Cardiac fibroblast (primary cell): ENCODE measurements at regions not wholly inside any gene's neighbourhood (a gene's known extent, or its start where the extent isn't known, plus 50 kb on each side); places are given as distances from the start of the nearest gene placed in this dataset.
"Not testable (repeated sequence)": the region's sequence is repeated elsewhere in the genome, so short reads cannot be mapped to it uniquely, and the experiment has no call there.

Source experiments
- DNase-seq, 2 donors: peaks; one replicate each; pipeline versions ENCODE4 v3.0.0 to v3.0.0-alpha.2; 2010; ENCODE audit warnings: low read depth in 2 of 2
- H3K4me3 ChIP-seq, 2 donors: replicated peaks in 1 of 2; 1 replicate in 1 of 2; 2 replicates in 1 of 2; pipeline ENCODE4 v1.5.1; 2011; ENCODE audit warnings: low read depth in 2 of 2, low read length in 2 of 2, mild to moderate bottlenecking in 2 of 2, moderate library complexity in 1 of 2
- TF ChIP-seq, protein P1 (sequence below): IDR thresholded peaks from one replicate; pipeline ENCODE4 v1.5.1; 2011; ENCODE audit warnings: low read depth, mild to moderate bottlenecking, low read length, inconsistent platforms

DNA sequence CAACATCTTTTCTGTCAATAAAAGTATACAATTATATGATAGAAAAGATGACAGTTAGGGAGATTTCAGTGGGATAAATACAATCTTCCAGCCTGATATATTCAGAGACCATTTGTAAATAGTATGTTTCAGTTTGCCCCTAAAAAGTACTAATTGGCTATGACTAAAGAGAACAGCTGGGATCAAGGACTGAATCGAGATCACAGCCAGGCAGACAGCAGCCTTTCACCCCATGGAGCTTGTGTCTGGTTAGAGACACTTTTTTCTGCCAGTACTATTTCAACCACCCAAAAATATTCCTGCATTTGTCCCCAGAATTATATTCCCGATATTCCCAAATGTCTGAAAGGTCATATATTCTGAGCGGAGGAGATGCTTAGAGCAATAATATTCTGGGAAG lies 577.3 kb upstream of the TLE4 start:
- TF ChIP-seq, protein P1, sequence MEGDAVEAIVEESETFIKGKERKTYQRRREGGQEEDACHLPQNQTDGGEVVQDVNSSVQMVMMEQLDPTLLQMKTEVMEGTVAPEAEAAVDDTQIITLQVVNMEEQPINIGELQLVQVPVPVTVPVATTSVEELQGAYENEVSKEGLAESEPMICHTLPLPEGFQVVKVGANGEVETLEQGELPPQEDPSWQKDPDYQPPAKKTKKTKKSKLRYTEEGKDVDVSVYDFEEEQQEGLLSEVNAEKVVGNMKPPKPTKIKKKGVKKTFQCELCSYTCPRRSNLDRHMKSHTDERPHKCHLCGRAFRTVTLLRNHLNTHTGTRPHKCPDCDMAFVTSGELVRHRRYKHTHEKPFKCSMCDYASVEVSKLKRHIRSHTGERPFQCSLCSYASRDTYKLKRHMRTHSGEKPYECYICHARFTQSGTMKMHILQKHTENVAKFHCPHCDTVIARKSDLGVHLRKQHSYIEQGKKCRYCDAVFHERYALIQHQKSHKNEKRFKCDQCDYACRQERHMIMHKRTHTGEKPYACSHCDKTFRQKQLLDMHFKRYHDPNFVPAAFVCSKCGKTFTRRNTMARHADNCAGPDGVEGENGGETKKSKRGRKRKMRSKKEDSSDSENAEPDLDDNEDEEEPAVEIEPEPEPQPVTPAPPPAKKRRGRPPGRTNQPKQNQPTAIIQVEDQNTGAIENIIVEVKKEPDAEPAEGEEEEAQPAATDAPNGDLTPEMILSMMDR = no peak

DNA sequence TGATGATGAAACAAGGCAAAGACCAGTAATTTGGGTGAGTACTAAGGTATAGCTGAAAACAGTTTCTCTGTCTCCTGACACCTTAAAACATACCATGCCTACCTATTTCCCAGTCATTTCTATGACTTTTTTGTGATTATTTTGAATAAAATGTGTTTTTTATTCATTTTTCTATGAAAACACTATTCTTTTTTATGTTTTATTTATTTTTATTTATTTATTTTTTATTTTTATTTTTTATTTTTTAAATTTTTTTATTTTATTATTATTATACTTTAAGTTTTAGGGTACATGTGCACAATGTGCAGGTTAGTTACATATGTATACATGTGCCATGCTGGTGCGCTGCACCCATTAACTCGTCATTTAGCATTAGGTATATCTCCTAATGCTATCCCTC lies 576.8 kb upstream of the TLE4 start:
- H3K4me3 ChIP-seq, DNase-seq: not testable (repeated sequence)

More for the DNA sequence above, 577.3 kb upstream of the TLE4 start:
- DNase-seq = no peak
- H3K4me3 ChIP-seq = no peak overlapping the region

DNA sequence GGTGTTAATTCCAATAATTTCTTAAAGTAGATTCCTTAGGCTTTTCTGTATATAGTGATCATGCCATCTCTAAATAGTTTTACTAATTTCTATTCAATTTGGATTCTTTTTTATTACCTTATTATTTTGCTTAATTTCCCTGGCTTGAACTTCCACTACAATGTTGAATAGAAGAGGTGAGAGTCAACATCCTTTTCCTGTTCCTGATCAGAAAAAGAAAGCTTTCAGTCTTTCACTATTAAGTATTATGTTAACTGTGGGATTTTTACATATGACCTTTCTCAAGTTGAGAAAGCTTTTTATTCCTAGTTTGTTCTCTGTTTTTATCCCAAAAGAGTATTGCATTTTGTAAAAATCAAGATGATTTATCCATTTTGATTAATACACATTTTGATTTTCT lies 574.5 kb upstream of the TLE4 start:
- no peak overlapping the region for H3K4me3 ChIP-seq
- no peak for DNase-seq
- TF ChIP-seq, protein P1 = no peak

DNA sequence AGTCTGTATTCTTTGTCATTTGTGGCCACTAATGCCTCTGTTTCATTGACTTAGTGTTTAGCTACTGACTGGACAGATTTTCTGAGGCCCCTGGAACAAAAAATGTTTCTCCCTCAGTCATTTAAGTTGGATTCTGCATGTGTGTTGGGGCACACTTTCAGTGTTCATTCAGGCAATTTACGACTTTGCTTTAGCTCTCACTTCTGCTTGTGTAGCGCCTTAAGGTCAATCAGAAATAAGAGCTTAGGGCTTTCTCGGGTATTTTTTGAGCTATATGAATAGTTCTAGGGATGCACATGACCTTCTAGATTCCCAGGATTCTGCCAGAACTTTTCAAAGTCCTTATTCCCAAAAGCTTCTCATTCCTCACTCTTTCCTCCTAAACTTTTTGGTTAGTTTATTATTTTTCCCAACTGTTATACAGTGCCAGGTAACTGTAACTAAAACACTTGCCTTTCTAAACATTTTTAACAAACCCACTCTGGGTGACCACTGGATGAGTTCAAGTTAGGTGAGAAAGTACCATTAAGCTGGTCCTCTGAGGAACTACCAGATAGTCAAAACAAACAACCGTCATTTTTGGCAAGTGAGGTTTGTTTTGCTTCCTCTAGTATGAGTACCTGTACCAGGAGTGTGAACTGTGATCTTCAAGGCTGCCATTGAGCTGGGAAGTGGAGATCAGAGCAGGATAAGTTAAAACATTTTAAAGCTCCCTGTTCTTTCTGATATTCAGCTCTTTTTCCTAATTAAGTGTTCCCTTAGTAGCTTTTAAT lies 571.3 kb upstream of the TLE4 start:
- H3K4me3 ChIP-seq = no peak overlapping the region
- no peak for DNase-seq
- TF ChIP-seq, protein P1 = no peak

DNA sequence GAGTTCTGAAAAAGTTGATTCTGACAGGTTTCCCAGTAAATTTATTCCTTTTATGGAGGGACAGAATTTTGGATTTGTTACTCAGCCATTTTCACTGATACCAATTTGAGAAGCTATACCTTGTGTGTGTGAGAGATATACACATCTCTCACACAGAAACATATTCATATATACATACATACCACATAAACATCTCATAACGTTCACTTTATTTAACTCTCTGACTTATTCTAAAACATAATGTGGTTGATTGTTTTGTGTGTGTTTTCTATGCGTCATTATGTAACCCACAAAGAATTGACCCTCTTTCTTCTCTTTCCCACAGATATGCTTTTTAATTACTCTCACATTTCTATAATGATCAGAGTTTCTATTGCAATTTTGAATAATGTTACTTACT lies 570.8 kb upstream of the TLE4 start:
- TF ChIP-seq, protein P1 = no peak
- H3K4me3 ChIP-seq = no peak overlapping the region
- no peak for DNase-seq

DNA sequence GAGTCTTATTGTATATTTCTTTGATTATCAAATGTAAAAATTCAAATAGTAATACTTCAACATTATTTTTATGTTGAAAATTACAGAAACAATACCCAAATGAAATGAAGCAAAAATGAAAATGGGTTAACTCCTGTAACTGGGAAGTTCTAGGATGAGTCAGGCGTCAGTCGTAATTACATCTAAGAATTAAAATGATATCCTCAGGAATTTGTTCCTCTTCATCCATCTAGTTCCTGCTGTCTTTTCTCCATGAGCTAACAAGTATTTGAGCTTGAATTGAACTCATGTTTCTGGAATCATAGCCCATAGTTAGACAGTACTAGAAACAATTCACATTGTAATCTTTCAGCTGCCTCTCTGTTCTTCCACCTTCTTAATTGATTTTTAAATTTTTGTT lies 568.3 kb upstream of the TLE4 start:
- TF ChIP-seq, protein P1 = no peak
- H3K4me3 ChIP-seq = no peak overlapping the region

DNA sequence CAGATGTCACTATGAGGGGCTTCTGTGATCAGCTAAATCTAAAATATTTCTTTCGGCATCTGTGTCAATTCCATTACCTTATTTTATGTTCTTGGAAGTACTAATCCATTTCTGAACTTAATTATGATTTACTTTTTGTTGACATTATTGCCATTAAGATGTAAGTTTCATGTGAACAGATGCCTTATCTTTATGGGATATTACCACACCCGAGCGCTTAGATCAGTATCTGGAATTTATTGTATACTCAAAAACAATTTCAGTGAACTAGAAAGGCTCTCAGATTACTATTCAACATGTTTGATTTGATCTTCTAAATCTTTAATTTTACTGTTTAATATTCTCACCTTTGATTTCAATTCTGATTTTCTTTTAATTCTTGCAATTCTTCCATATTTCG lies 567.7 kb upstream of the TLE4 start:
- TF ChIP-seq, protein P1 = no peak
- DNase-seq = no peak
- no peak overlapping the region for H3K4me3 ChIP-seq

More for the DNA sequence above, 568.3 kb upstream of the TLE4 start:
- DNase-seq = no peak
